Neuronal stem cell (in vitro differentiated cells): ENCODE measurements at regions not wholly inside any gene's neighbourhood (a gene's known extent, or its start where the extent isn't known, plus 50 kb on each side); places are given as distances from the start of the nearest gene placed in this dataset.

Experiments
- DNase-seq: peaks from one replicate; pipeline ENCODE4 v3.0.0-alpha.2; 2013; ENCODE audit warnings: low spot score
- H2AFZ ChIP-seq: one replicate; pipeline ENCODE4 v1.6.1; 2013; ENCODE audit warnings: mild to moderate bottlenecking, low read length, inconsistent platforms
- H2AK5ac ChIP-seq: 2 replicates; pipeline ENCODE4 v1.6.1; 2013; ENCODE audit warnings: low read depth, mild to moderate bottlenecking, inconsistent platforms, low read length, moderate library complexity, mixed read lengths
- H2BK120ac ChIP-seq: 2 replicates; pipeline ENCODE4 v1.6.1; 2013; ENCODE audit warnings: low read depth, mild to moderate bottlenecking, inconsistent platforms, low read length, moderate library complexity, mixed read lengths
- H2BK12ac ChIP-seq: one replicate; pipeline ENCODE4 v1.6.1; 2013; ENCODE audit warnings: low read length, inconsistent platforms
- H2BK15ac ChIP-seq: 2 replicates; pipeline ENCODE4 v1.6.1; 2013; ENCODE audit warnings: mild to moderate bottlenecking, low read length, inconsistent platforms, mixed read lengths
- H2BK5ac ChIP-seq: one replicate; pipeline ENCODE4 v1.6.1; 2013; ENCODE audit warnings: inconsistent platforms, mild to moderate bottlenecking, low read length, moderate library complexity
- H3K14ac ChIP-seq: one replicate; pipeline ENCODE4 v1.6.1; 2013; ENCODE audit warnings: low read length, inconsistent platforms
- H3K18ac ChIP-seq: 2 replicates; pipeline ENCODE4 v1.6.1; 2013; ENCODE audit warnings: low read length, inconsistent platforms
- H3K23ac ChIP-seq: 2 replicates; pipeline ENCODE4 v1.6.1; 2013; ENCODE audit warnings: low read depth, mild to moderate bottlenecking, mixed read lengths, low read length, inconsistent platforms; ENCODE audit not compliant: poor library complexity
- H3K27ac ChIP-seq: replicated peaks from 3 replicates; pipeline ENCODE4 v1.5.1; 2013; ENCODE audit warnings: low read length, inconsistent platforms
- H3K27me3 ChIP-seq, 3 experiments: 2 replicates each; pipeline ENCODE4 v1.6.1; 2013; ENCODE audit warnings: low read length in 3 of 3, mild to moderate bottlenecking in 2 of 3, inconsistent platforms in 1 of 3, low read depth in 1 of 3, mixed read lengths in 1 of 3, moderate library complexity in 1 of 3; ENCODE audit not compliant: control insufficient read depth in 3 of 3, insufficient read depth in 3 of 3
- H3K36me3 ChIP-seq, 2 donors: replicated peaks in 1 of 2; 2 replicates each; pipeline ENCODE4 v1.6.1; 2013; ENCODE audit warnings: low read length in 2 of 2; ENCODE audit not compliant: control insufficient read depth in 2 of 2, insufficient read depth in 2 of 2
- H3K4ac ChIP-seq: 2 replicates; pipeline ENCODE4 v1.6.1; 2013; ENCODE audit warnings: inconsistent platforms, mild to moderate bottlenecking, low read length, moderate library complexity
- H3K4me1 ChIP-seq, 2 donors: 1 replicate in 1 of 2; 2 replicates in 1 of 2; pipeline ENCODE4 v1.6.1; 2013; ENCODE audit warnings: low read length in 2 of 2, low read depth in 1 of 2; ENCODE audit not compliant: control insufficient read depth in 2 of 2, insufficient read depth in 1 of 2
- H3K4me2 ChIP-seq: one replicate; pipeline ENCODE4 v1.6.1; 2013; ENCODE audit warnings: mild to moderate bottlenecking, low read length, inconsistent platforms; ENCODE audit not compliant: insufficient read depth, poor library complexity, severe bottlenecking
- H3K4me3 ChIP-seq, 2 donors: 2 replicates each; pipeline ENCODE4 v1.5.1; 2013; ENCODE audit warnings: low read length in 2 of 2, mild to moderate bottlenecking in 2 of 2, inconsistent platforms in 1 of 2, moderate library complexity in 1 of 2
- H3K79me1 ChIP-seq: one replicate; pipeline ENCODE4 v1.6.1; 2013; ENCODE audit warnings: low read depth, mild to moderate bottlenecking, inconsistent platforms, low read length, moderate library complexity
- H3K9ac ChIP-seq: one replicate; pipeline ENCODE4 v1.6.1; 2013; ENCODE audit warnings: mild to moderate bottlenecking, low read depth, low read length, inconsistent platforms; ENCODE audit not compliant: poor library complexity
- H3K9me3 ChIP-seq, 2 donors: replicated peaks in 1 of 2; 2 replicates each; pipeline versions ENCODE3 to v1.6.1; 2013; ENCODE audit warnings: low read length in 2 of 2, mild to moderate bottlenecking in 2 of 2, inconsistent platforms in 1 of 2, low read depth in 1 of 2, mixed read lengths in 1 of 2, moderate library complexity in 1 of 2; ENCODE audit not compliant: control insufficient read depth in 2 of 2, insufficient read depth in 1 of 2
- H4K8ac ChIP-seq: one replicate; pipeline ENCODE4 v1.6.1; 2013; ENCODE audit warnings: low read depth, mild to moderate bottlenecking, inconsistent platforms, low read length, moderate library complexity
- H4K91ac ChIP-seq: one replicate; pipeline ENCODE4 v1.6.1; 2013; ENCODE audit warnings: low read length, low read depth, mild to moderate bottlenecking, inconsistent platforms; ENCODE audit not compliant: poor library complexity
- WGBS, 2 donors: extraction: QIAGEN DNeasy Blood & Tissue Kit; methylation state at CpG; one replicate each; pipeline ENCODE4 v1.1.7; 2013; ENCODE audit warnings: missing lambda C conversion rate in 2 of 2, mixed read lengths in 1 of 2; ENCODE audit not compliant: insufficient read length in 2 of 2, insufficient replicate concordance in 1 of 2; ENCODE audit errors: extremely low coverage in 2 of 2; 5-methylcytosine and 5-hydroxymethylcytosine counted together

- Histone ChIP-seq H2BK5ac (no peak overlapping the region), H2BK15ac (no peak overlapping the region), H3K23ac (no peak overlapping the region), H3K4ac (no peak overlapping the region), H3K14ac (no peak overlapping the region), H3K4me3 (no peak overlapping the region), H3K27me3 (no peaks in the 10 kb centered on the region), H2AK5ac (no peak overlapping the region), H3K36me3 (no peaks in the 10 kb centered on the region), H3K27ac (no peak overlapping the region), H4K91ac (no peak overlapping the region), H3K18ac (no peak overlapping the region), H4K8ac (no peak overlapping the region), H2BK12ac (no peak overlapping the region), H3K9me3 (peaks cover 1 to 10% of the 10 kb centered on the region in 2 donors), H3K4me1 (no peaks in the 10 kb centered on the region), H3K4me2 (no peak overlapping the region), H2AFZ (no peak overlapping the region), H3K9ac (no peak overlapping the region), H2BK120ac (no peak overlapping the region), H3K79me1 (no peaks in the 10 kb centered on the region)
- DNase-seq, result no peak
- WGBS, 2 donors, result no CpG with 5 or more reads among the region's 3 CpGs
Observed at GRCh38 chr10:105682911-105683310, 1041.8 kb downstream of the SORCS3 start.

- no peak overlapping the region for H2BK5ac ChIP-seq
- H3K14ac ChIP-seq, result no peak overlapping the region
- no CpG with 5 or more reads among the region's 5 CpGs for WGBS, 2 donors
- no peak overlapping the region for H4K91ac ChIP-seq
- no peaks in the 10 kb centered on the region for H3K4me1 ChIP-seq
- H3K36me3 ChIP-seq, result no peaks in the 10 kb centered on the region
- no peak overlapping the region for H3K9ac ChIP-seq
- H2AFZ ChIP-seq, result no peak overlapping the region
- no peak overlapping the region for H2BK15ac ChIP-seq
- H3K79me1 ChIP-seq, result no peaks in the 10 kb centered on the region
- H3K9me3 ChIP-seq, result peaks cover 1 to 10% of the 10 kb centered on the region in 2 donors
- no peak overlapping the region for H3K23ac ChIP-seq
- no peak overlapping the region for H2BK120ac ChIP-seq
- no peak overlapping the region for H3K4me2 ChIP-seq
- H3K27ac ChIP-seq, result no peak overlapping the region
- H4K8ac ChIP-seq, result no peak overlapping the region
- H3K18ac ChIP-seq, result no peak overlapping the region
- H3K4me3 ChIP-seq, result no peak overlapping the region
- no peaks in the 10 kb centered on the region for H3K27me3 ChIP-seq
- no peak overlapping the region for H3K4ac ChIP-seq
- H2AK5ac ChIP-seq, result no peak overlapping the region
- no peak for DNase-seq
- no peak overlapping the region for H2BK12ac ChIP-seq
Observed at GRCh38 chr10:105681051-105681450, 1040.0 kb downstream of the SORCS3 start.

GRCh38 chr10:105679781-105680180, 1038.7 kb downstream of the SORCS3 start:
- no peak for DNase-seq
- Histone ChIP-seq H4K91ac (no peak overlapping the region), H3K4me2 (no peak overlapping the region), H3K36me3 (no peaks in the 10 kb centered on the region), H3K27ac (no peak overlapping the region), H2BK120ac (no peak overlapping the region), H3K4me3 (no peak overlapping the region), H3K14ac (no peak overlapping the region), H3K27me3 (no peaks in the 10 kb centered on the region), H2BK15ac (no peak overlapping the region), H3K23ac (no peak overlapping the region), H3K9me3 (peaks cover 1 to 10% of the 10 kb centered on the region in 2 donors), H3K4me1 (no peaks in the 10 kb centered on the region), H3K4ac (no peak overlapping the region), H3K9ac (no peak overlapping the region), H2BK5ac (no peak overlapping the region), H2BK12ac (no peak overlapping the region), H3K18ac (no peak overlapping the region), H2AFZ (no peak overlapping the region), H3K79me1 (no peaks in the 10 kb centered on the region), H2AK5ac (no peak overlapping the region), H4K8ac (no peak overlapping the region)
- WGBS, 2 donors, result no CpG with 5 or more reads among the region's 1 CpG

DNA sequence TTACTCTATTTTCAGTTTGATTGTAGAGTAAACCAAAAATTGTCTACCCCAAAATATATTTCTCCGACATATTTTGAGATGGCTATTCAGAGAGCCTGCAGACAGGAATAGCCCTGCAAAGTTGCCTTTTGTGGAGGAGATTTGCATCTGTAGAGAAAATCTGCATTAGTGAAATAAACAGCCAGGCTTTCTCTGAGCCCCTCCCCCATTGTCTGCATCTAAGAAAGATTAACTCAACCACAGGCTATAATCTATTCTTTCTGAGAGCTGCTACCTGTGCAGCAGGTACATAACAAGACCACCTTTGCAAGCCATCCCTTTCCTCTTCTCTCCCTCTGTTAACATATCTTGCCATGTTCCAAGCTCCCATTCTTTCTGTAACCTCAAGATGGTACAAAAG, 1034.2 kb downstream of the SORCS3 start:
- Histone ChIP-seq H4K91ac (no peak overlapping the region), H3K4me3 (no peak overlapping the region), H2BK12ac (no peak overlapping the region), H3K9ac (no peak overlapping the region), H2BK120ac (no peak overlapping the region), H3K79me1 (no peaks in the 10 kb centered on the region), H3K36me3 (no peaks in the 10 kb centered on the region), H3K27ac (no peak overlapping the region), H3K14ac (no peak overlapping the region), H3K4ac (no peak overlapping the region), H2AK5ac (no peak overlapping the region), H3K4me1 (no peaks in the 10 kb centered on the region), H3K9me3 (peaks cover 0 to 4% of the 10 kb centered on the region in 2 donors), H2BK15ac (no peak overlapping the region), H2BK5ac (no peak overlapping the region), H3K27me3 (no peaks in the 10 kb centered on the region), H3K18ac (no peak overlapping the region), H3K4me2 (no peak overlapping the region), H2AFZ (no peak overlapping the region), H4K8ac (no peak overlapping the region), H3K23ac (no peak overlapping the region)
- DNase-seq, result no peak
- no CpG with 5 or more reads among the region's 1 CpG for WGBS, 2 donors
